Activated T-helper 1 cell treated with Interleukin-2 at 50 U/mL for 16 hours (primary cell): ENCODE measurements at regions not wholly inside any gene's neighbourhood (a gene's known extent, or its start where the extent isn't known, plus 50 kb on each side); places are given as distances from the start of the nearest gene placed in this dataset.
"Not testable (repeated sequence)": the region's sequence is repeated elsewhere in the genome, so short reads cannot be mapped to it uniquely, and the experiment has no call there.

Experiments used
- DNase-seq: peaks from one replicate; pipeline ENCODE4 v3.0.0-alpha.2; 2020; ENCODE audit warnings: low read depth

- DNase-seq: no peak
Measured at GRCh38 chr5:162209005-162209605, 141.5 kb downstream of the GABRG2 start.

DNA sequence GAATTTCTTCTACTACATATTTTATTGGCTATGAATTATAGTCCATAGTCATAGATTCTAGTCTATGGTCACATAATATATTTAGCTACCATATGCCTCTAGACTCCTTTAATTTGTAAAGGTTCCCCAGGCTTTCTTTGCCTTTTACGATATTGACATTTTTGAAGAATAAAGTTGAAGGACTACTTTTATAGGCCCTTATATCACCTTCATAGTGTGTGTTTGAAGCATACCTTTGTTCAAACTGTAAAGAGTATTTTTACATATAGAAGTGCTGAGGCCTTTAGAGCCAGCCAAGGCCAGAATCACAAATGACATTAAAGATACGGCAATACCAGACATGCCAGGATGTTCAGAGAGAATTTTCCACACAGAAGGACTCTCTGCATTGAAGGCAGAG is 147.0 kb downstream of the GABRG2 start:
- DNase-seq: no peak

DNA sequence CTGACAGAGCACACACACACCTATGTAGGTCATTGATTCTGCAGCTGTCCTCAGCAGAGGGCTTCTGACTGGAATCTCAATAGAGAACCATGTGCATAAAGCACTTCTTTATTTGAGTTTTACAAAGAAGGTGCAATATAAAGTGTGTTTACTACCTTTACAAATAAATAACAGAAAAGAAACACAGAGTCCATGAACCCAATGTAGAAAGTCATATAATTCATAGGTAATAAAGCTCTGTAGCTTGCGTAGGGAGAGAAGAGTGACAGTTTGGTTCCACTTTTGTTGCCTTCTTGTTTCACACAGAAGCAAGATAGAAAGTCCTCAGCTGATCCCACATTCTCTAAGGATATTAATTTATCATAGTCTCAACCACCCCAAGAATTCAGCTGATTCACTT is 149.5 kb downstream of the GABRG2 start:
- no peak for DNase-seq

GRCh38 chr5:162221910-162222309 is 154.3 kb downstream of the GABRG2 start:
- DNase-seq: no peak

GRCh38 chr5:162227075-162227474 is 159.5 kb downstream of the GABRG2 start:
- DNase-seq: no peak

GRCh38 chr5:162230348-162230747 is 162.8 kb downstream of the GABRG2 start:
- DNase-seq: no peak

- no peak for DNase-seq
Measured at GRCh38 chr5:162231522-162231921, 163.9 kb downstream of the GABRG2 start.

GRCh38 chr5:162240734-162241133 is 173.2 kb downstream of the GABRG2 start:
- DNase-seq: no peak

DNA sequence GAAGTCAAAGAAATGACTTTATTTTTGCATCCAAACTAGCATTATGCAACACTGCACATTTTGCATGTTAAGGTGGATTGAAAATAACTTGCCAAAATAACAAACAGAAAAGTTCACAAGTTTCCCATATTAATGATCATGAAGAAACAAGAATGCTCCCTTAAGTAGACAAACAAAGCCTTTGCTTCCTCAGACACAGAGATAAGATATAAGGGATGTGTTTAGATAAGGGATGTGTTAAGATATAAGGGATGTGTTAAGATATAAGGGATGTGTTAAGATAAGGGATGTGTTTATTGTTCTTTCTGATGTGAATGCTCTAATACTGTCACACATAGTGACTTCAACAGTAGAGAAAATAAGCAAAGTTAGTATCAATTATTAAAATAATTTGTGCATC is 174.8 kb downstream of the GABRG2 start:
- no peak for DNase-seq

DNA sequence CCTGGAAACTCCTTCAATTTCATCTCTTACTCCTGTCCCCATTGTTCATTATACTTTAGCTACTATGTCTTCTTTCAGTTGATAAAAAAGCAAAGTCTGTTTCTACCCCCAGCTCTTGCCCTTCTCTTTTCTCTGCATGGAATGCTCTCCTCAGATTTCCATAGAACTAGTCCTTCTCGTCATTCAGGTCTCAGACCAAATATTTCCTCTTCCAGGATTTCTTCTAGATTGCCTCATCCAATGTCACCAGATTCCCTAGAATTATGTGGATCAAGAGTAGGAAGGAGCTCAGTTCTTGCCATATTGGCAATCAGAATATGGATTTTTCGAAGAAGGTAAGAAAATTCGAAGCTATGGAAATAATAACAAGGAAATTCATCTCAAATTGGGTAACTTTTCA is 176.1 kb downstream of the GABRG2 start:
- no peak for DNase-seq

DNA sequence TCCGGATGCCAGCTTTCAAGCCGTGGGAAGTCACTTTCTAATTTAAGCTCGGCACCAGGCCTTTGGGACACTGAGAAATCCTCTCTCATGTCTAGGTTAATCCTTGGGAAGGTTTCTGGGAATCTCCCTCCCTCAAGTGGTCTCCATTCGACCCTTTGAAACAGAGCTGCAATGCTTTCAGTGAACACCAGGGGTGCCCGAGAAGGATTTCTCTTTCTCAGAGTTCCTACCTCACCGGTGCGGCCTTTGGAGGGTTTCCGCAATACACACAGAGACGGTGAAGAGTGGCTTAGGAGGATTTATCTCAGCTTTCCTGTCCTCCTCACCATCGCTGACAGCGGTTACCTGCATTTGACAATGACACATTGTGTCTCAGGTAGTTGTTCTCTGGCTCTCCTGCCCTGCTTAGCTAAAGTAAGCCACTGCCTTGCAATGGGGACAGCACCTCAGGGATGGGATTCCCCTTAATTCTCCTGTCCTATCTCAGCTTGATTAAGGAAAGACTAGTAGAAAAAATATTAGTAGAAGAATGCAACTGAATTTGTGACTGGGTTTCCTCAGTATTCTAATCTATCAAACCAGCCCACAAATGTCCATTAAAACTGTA is 180.6 kb downstream of the GABRG2 start:
- no peak for DNase-seq

DNA sequence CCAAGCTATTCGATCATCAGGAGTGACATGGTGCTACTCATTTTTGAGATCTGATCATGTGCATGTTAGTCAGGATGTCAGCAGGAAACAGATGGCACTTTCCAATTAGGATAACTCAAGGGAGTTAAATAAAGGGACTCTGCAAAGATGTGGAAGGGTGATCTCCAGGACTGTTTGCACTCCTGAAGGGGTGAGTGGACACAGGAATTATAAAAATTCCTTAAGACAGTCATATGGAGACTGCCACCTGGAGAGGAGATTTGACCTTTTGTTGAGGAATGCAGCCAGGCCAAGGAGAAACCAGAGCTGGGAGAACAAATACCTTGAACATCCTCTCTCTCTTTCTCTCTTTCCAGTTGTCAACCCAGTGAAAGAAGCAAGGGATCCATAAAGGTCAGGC is 189.1 kb downstream of the GABRG2 start:
- no peak for DNase-seq

DNA sequence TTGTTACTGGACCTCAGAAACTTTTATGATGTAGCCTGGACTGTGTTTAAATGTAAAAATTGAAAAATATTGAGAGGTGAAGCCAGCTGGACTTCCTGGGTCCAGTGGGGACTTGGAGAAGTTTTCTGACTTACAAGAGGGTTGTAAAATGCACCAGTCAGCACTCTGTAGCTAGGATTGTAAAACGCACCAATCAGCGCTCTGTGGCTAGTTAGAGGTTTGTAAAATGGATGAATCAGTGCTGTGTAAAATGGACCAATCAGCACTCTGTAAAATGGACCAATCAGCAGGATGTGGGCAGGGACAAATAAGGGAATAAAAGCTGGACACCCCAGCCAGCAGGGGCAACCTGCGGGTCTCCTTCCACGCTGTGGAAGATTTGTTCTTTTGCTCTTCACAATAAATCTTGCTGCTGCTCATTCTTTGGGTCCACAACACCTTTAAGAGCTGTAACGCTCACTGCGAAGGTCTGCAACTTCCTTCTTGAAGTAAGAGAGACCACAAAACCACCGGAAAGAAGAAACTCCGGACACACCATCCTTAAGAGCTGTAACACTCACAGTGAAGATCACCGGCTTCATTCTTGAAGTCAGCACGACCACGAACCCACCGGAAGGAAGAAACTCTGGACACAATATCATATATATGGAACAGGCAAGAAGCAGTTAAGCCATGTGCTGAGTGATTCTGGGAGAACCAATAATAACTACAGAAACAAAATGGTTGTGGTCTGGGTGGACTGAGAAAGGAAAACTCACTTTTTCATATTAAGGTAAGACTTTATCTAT is 201.3 kb downstream of the GABRG2 start:
- no peak for DNase-seq

DNA sequence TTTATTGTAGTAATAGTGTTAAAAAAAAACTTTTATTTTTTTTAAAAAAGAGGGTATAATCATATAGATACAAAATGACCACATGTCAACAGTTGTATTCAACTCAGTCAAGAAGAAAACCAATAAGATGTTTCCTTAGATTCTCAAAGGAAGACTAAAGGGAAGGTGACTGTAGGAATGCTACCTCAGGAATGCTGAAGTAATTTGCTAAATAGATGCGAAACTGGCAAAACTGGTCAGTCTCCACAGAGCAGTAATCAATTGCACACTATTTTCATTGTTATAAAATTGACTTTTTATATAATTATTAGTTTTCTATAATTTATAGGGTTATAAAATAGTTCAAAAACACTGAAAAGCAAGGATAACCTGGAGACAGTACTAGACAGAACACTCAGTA is 204.8 kb downstream of the GABRG2 start:
- no peak for DNase-seq

- DNase-seq: no peak
Measured at GRCh38 chr5:162274679-162275078, 207.1 kb downstream of the GABRG2 start.

DNA sequence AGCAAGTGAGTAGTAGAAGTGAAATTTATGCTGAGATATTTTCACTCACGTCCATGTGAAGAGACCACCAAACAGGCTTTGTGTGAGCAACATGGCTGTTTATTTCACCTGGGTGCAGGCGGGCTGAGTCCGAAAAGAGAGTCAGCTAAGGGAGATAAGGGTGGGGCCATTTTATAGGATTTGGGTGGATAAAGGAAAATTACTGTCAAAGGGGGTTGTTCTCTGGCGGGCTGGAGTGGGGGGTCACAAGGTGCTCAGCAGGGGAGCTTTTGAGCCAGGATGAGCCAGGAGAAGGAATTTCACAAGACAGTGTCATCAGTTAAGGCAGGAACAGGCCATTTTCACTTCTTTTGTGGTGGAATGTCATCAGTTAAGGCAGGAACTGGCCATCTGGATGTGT is 207.8 kb downstream of the GABRG2 start:
- DNase-seq: not testable (repeated sequence)

DNA sequence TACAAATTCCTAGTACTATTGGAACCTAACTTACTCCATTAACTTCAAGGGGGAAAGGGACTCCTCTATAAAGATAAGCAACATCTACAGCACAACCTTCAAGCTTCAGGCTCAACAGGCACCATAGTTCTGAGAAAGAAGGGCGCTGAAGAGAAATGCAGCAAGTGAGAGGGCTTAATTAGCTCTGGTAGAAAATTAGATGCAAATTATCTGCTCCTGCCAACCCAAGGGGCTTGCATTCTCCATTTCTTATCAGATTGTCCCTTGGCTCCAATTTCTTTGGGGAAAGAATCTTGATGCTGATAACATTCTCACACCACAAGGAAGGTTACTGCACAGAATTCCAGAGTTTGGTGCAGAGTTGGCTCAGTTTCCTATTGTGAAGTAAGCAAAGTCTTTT is 214.6 kb downstream of the GABRG2 start:
- no peak for DNase-seq

GRCh38 chr5:162283609-162284008 is 216.0 kb downstream of the GABRG2 start:
- DNase-seq: no peak

DNA sequence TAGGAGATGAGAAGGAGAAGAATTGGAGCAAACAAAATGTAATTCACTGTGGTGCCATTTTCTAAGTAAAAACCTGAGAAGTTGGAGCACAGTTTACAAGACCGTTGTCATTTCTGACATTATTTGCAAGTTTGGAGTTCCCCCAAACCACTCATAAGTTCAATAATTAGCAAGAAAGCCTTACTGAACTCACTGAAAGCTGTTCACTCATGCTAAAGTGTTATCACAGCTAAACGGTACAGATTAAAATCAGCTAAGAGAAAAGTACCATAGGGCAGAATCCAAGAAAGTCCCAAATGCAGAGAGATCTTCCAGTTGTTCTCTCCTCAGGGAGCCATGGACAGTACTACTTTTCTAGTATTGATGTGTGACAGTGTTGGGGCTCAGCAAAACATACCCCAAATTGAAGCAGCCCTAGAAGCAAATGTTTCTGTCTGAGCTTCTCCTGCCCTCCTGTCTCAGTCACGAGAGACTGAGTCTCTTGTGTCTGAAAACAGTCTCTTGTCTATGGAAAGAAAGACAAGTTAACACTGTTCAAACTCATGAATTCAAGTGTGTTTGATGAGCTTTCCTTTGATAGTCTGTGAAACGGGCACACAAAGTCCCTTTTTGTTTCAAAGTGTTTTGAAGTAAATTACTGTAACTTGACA is 221.2 kb downstream of the GABRG2 start:
- no peak for DNase-seq

DNA sequence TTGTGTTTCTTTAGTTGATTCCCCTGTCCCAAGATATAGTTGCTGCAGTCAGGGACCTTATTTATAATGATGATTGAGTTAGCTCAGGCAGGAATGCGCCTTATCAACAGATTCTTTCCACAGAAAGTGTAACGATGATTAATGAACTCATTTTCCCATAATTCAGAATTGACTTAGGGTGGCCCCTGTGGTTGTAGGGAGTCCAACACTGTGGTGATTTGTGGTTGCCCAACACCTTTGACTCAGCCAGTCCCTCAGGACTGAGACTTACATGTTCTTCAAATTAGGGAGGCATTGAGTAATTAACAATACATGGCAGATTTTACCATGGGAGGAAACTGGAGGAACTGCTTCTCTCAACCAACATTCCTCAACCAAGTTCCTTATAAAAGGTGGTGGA is 221.9 kb downstream of the GABRG2 start:
- no peak for DNase-seq

GRCh38 chr5:162299793-162300192 is 232.2 kb downstream of the GABRG2 start:
- no peak for DNase-seq

- no peak for DNase-seq
Measured at GRCh38 chr5:162301356-162301755, 233.8 kb downstream of the GABRG2 start.

GRCh38 chr5:162323466-162323865 is 255.9 kb downstream of the GABRG2 start:
- no peak for DNase-seq
